ENCODE measurements at regions not wholly inside any gene's neighbourhood (a gene's known extent, or its start where the extent isn't known, plus 50 kb on each side); places are given as distances from the start of the nearest gene placed in this dataset.

GRCh38 chr13:99057310-99057975 lies 79.6 kb upstream of the DOCK9 start:
- no peak for DNase-seq (ENCODE audit: low spot score)
- H2BK12ac ChIP-seq (ENCODE audit: low read length) = no peak overlapping the region

GRCh38 chr13:99058527-99059495 lies 80.9 kb upstream of the DOCK9 start:
- Histone ChIP-seq H2BK5ac (ENCODE audit: low read length) (no peak overlapping the region), H3K79me1 (ENCODE audit: low read depth, low read length) (no peaks in the 10 kb centered on the region), H3K4me2 (ENCODE audit: insufficient read depth, low read length, poor library complexity, severe bottlenecking) (no peak overlapping the region), H3K36me3 (replicated peaks in 1 of 2; ENCODE audit: control insufficient read depth in 2 of 2, insufficient read depth in 2 of 2, low read length in 2 of 2) (no peaks in the 10 kb centered on the region), H3K4me3 (ENCODE audit: low read length in 2 of 2) (no peak overlapping the region), H3K23ac (ENCODE audit: low read depth, low read length, poor library complexity) (no peak overlapping the region), H2AK5ac (ENCODE audit: low read depth, low read length) (no peak overlapping the region), H3K4ac (ENCODE audit: low read length) (no peak overlapping the region), H4K8ac (ENCODE audit: low read depth, low read length) (no peak overlapping the region), H3K27me3 (ENCODE audit: control insufficient read depth in 3 of 3, insufficient read depth in 3 of 3, low read depth in 1 of 3, low read length in 3 of 3) (peaks cover 0 to 9% (median 0%) of the 10 kb centered on the region in 3 experiments), H2BK12ac (ENCODE audit: low read length) (peak overlapping the region; percentile 19), H2BK120ac (ENCODE audit: low read depth, low read length) (no peak overlapping the region), H2AFZ (ENCODE audit: low read length) (no peak overlapping the region), H3K18ac (ENCODE audit: low read length) (no peak overlapping the region), H3K14ac (ENCODE audit: low read length) (no peak overlapping the region), H3K4me1 (ENCODE audit: control insufficient read depth in 2 of 2, insufficient read depth in 1 of 2, low read depth in 1 of 2, low read length in 2 of 2) (no peaks in the 10 kb centered on the region), H3K27ac (replicated peaks; ENCODE audit: low read length) (no peak overlapping the region), H3K9me3 (replicated peaks in 1 of 2; ENCODE audit: control insufficient read depth in 2 of 2, insufficient read depth in 1 of 2, low read depth in 1 of 2, low read length in 2 of 2) (no peaks in the 10 kb centered on the region), H4K91ac (ENCODE audit: low read depth, low read length, poor library complexity) (no peak overlapping the region), H3K9ac (ENCODE audit: low read depth, low read length, poor library complexity) (no peak overlapping the region), H2BK15ac (ENCODE audit: low read length) (no peak overlapping the region)
- DNase-seq (ENCODE audit: low spot score) = no peak
- no CpG with 5 or more reads among the region's 8 CpGs for WGBS, 2 donors (ENCODE audit: extremely low coverage in 2 of 2, insufficient read length in 2 of 2, insufficient replicate concordance in 1 of 2)

More at GRCh38 chr13:99057310-99057975, 79.6 kb upstream of the DOCK9 start:
- peaks cover 0 to 9% (median 0%) of the 10 kb centered on the region in 3 experiments for H3K27me3 ChIP-seq (ENCODE audit: control insufficient read depth in 3 of 3, insufficient read depth in 3 of 3, low read depth in 1 of 3, low read length in 3 of 3)
- no peak overlapping the region for H2AFZ ChIP-seq (ENCODE audit: low read length)
- H2BK120ac ChIP-seq (ENCODE audit: low read depth, low read length) = no peak overlapping the region
- H3K4me2 ChIP-seq (ENCODE audit: insufficient read depth, low read length, poor library complexity, severe bottlenecking) = no peak overlapping the region
- H3K36me3 ChIP-seq (replicated peaks in 1 of 2; ENCODE audit: control insufficient read depth in 2 of 2, insufficient read depth in 2 of 2, low read length in 2 of 2) = no peaks in the 10 kb centered on the region
- WGBS, 2 donors (ENCODE audit: extremely low coverage in 2 of 2, insufficient read length in 2 of 2, insufficient replicate concordance in 1 of 2) = no CpG with 5 or more reads among the region's 4 CpGs
- no peak overlapping the region for H3K9ac ChIP-seq (ENCODE audit: low read depth, low read length, poor library complexity)
- H3K18ac ChIP-seq (ENCODE audit: low read length) = no peak overlapping the region
- no peak overlapping the region for H3K27ac ChIP-seq (replicated peaks; ENCODE audit: low read length)
- H4K8ac ChIP-seq (ENCODE audit: low read depth, low read length) = no peak overlapping the region
- no peaks in the 10 kb centered on the region for H3K9me3 ChIP-seq (replicated peaks in 1 of 2; ENCODE audit: control insufficient read depth in 2 of 2, insufficient read depth in 1 of 2, low read depth in 1 of 2, low read length in 2 of 2)
- no peak overlapping the region for H3K23ac ChIP-seq (ENCODE audit: low read depth, low read length, poor library complexity)
- peaks cover 0 to 3% of the 10 kb centered on the region in 2 donors for H3K4me1 ChIP-seq (ENCODE audit: control insufficient read depth in 2 of 2, insufficient read depth in 1 of 2, low read depth in 1 of 2, low read length in 2 of 2)
- H3K4ac ChIP-seq (ENCODE audit: low read length) = no peak overlapping the region
- H3K4me3 ChIP-seq (ENCODE audit: low read length in 2 of 2) = no peak overlapping the region
- H2BK15ac ChIP-seq (ENCODE audit: low read length) = no peak overlapping the region
- no peak overlapping the region for H4K91ac ChIP-seq (ENCODE audit: low read depth, low read length, poor library complexity)
- no peak overlapping the region for H3K14ac ChIP-seq (ENCODE audit: low read length)
- H2AK5ac ChIP-seq (ENCODE audit: low read depth, low read length) = no peak overlapping the region
- H3K79me1 ChIP-seq (ENCODE audit: low read depth, low read length) = no peaks in the 10 kb centered on the region
- H2BK5ac ChIP-seq (ENCODE audit: low read length) = no peak overlapping the region

GRCh38 chr13:99059498-99060075 lies 81.7 kb upstream of the DOCK9 start:
- no peak overlapping the region for H3K4me2 ChIP-seq (ENCODE audit: insufficient read depth, low read length, poor library complexity, severe bottlenecking)
- DNase-seq (ENCODE audit: low spot score) = no peak
- no peak overlapping the region for H2BK15ac ChIP-seq (ENCODE audit: low read length)
- no CpG with 5 or more reads among the region's 3 CpGs for WGBS, 2 donors (ENCODE audit: extremely low coverage in 2 of 2, insufficient read length in 2 of 2, insufficient replicate concordance in 1 of 2)
- H3K79me1 ChIP-seq (ENCODE audit: low read depth, low read length) = no peaks in the 10 kb centered on the region
- H3K4me3 ChIP-seq (ENCODE audit: low read length in 2 of 2) = no peak overlapping the region
- H3K18ac ChIP-seq (ENCODE audit: low read length) = no peak overlapping the region
- H2BK12ac ChIP-seq (ENCODE audit: low read length) = no peak overlapping the region
- H3K14ac ChIP-seq (ENCODE audit: low read length) = no peak overlapping the region
- H2AFZ ChIP-seq (ENCODE audit: low read length) = no peak overlapping the region
- no peaks in the 10 kb centered on the region for H3K4me1 ChIP-seq (ENCODE audit: control insufficient read depth in 2 of 2, insufficient read depth in 1 of 2, low read depth in 1 of 2, low read length in 2 of 2)
- no peak overlapping the region for H3K9ac ChIP-seq (ENCODE audit: low read depth, low read length, poor library complexity)
- H3K36me3 ChIP-seq (replicated peaks in 1 of 2; ENCODE audit: control insufficient read depth in 2 of 2, insufficient read depth in 2 of 2, low read length in 2 of 2) = no peaks in the 10 kb centered on the region
- H2BK120ac ChIP-seq (ENCODE audit: low read depth, low read length) = no peak overlapping the region
- no peak overlapping the region for H3K27ac ChIP-seq (replicated peaks; ENCODE audit: low read length)
- H3K9me3 ChIP-seq (replicated peaks in 1 of 2; ENCODE audit: control insufficient read depth in 2 of 2, insufficient read depth in 1 of 2, low read depth in 1 of 2, low read length in 2 of 2) = no peaks in the 10 kb centered on the region
- no peak overlapping the region for H4K8ac ChIP-seq (ENCODE audit: low read depth, low read length)
- no peak overlapping the region for H2BK5ac ChIP-seq (ENCODE audit: low read length)
- H3K23ac ChIP-seq (ENCODE audit: low read depth, low read length, poor library complexity) = no peak overlapping the region
- H4K91ac ChIP-seq (ENCODE audit: low read depth, low read length, poor library complexity) = no peak overlapping the region
- H3K27me3 ChIP-seq (ENCODE audit: control insufficient read depth in 3 of 3, insufficient read depth in 3 of 3, low read depth in 1 of 3, low read length in 3 of 3) = peaks cover 0 to 9% (median 0%) of the 10 kb centered on the region in 3 experiments
- H3K4ac ChIP-seq (ENCODE audit: low read length) = no peak overlapping the region
- H2AK5ac ChIP-seq (ENCODE audit: low read depth, low read length) = no peak overlapping the region

- no peak overlapping the region for H2BK120ac ChIP-seq (ENCODE audit: low read depth, low read length)
- no peak for DNase-seq (ENCODE audit: low spot score)
- no peak overlapping the region for H4K8ac ChIP-seq (ENCODE audit: low read depth, low read length)
- H2AK5ac ChIP-seq (ENCODE audit: low read depth, low read length) = no peak overlapping the region
- no peak overlapping the region for H3K4me2 ChIP-seq (ENCODE audit: insufficient read depth, low read length, poor library complexity, severe bottlenecking)
- H4K91ac ChIP-seq (ENCODE audit: low read depth, low read length, poor library complexity) = no peak overlapping the region
- WGBS, 2 donors (ENCODE audit: extremely low coverage in 2 of 2, insufficient read length in 2 of 2, insufficient replicate concordance in 1 of 2) = no CpG with 5 or more reads among the region's 4 CpGs
- H3K79me1 ChIP-seq (ENCODE audit: low read depth, low read length) = no peaks in the 10 kb centered on the region
- no peak overlapping the region for H3K9ac ChIP-seq (ENCODE audit: low read depth, low read length, poor library complexity)
- H3K27ac ChIP-seq (replicated peaks; ENCODE audit: low read length) = no peak overlapping the region
- H3K4me3 ChIP-seq (ENCODE audit: low read length in 2 of 2) = no peak overlapping the region
- H3K4me1 ChIP-seq (ENCODE audit: control insufficient read depth in 2 of 2, insufficient read depth in 1 of 2, low read depth in 1 of 2, low read length in 2 of 2) = no peaks in the 10 kb centered on the region
- H2BK15ac ChIP-seq (ENCODE audit: low read length) = no peak overlapping the region
- H2AFZ ChIP-seq (ENCODE audit: low read length) = no peak overlapping the region
- H3K9me3 ChIP-seq (replicated peaks in 1 of 2; ENCODE audit: control insufficient read depth in 2 of 2, insufficient read depth in 1 of 2, low read depth in 1 of 2, low read length in 2 of 2) = no peaks in the 10 kb centered on the region
- H2BK5ac ChIP-seq (ENCODE audit: low read length) = no peak overlapping the region
- no peak overlapping the region for H2BK12ac ChIP-seq (ENCODE audit: low read length)
- H3K14ac ChIP-seq (ENCODE audit: low read length) = no peak overlapping the region
- H3K23ac ChIP-seq (ENCODE audit: low read depth, low read length, poor library complexity) = no peak overlapping the region
- no peaks in the 10 kb centered on the region for H3K36me3 ChIP-seq (replicated peaks in 1 of 2; ENCODE audit: control insufficient read depth in 2 of 2, insufficient read depth in 2 of 2, low read length in 2 of 2)
- H3K18ac ChIP-seq (ENCODE audit: low read length) = no peak overlapping the region
- peaks cover 0 to 5% (median 0%) of the 10 kb centered on the region in 3 experiments for H3K27me3 ChIP-seq (ENCODE audit: control insufficient read depth in 3 of 3, insufficient read depth in 3 of 3, low read depth in 1 of 3, low read length in 3 of 3)
- H3K4ac ChIP-seq (ENCODE audit: low read length) = no peak overlapping the region
Measured at GRCh38 chr13:99061411-99061810, 83.5 kb upstream of the DOCK9 start.

Measured in neuronal stem cell (in vitro differentiated cells).